Activated T-cell treated with anti-CD3 and anti-CD28 coated beads, Interleukin-2, amount 50 U/mL, for 1 hour (primary cell): ENCODE measurements at regions not wholly inside any gene's neighbourhood (a gene's known extent, or its start where the extent isn't known, plus 50 kb on each side); places are given as distances from the start of the nearest gene placed in this dataset.

Source experiments
- DNase-seq: peaks from one replicate; pipeline ENCODE4 v3.0.0-alpha.2; 2020

DNA sequence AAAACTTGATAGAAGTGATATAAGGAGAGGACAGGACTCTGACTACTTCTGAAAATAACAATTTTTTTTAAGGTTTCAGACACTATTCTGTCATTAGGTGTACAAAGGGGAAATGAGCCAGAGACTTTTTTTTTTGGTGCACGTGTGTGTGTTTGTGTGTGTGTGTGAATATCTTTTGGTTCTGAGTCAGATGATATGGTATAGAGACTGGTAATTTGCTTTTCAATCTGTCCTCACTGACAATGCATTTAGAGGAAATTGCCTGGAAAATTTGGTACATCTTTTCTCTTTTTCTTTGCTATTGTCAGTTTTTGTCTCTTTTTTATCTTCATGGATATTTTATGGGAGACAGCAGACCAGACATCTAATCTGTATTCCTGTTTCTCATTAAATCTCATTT lies 59.3 kb downstream of the DDIT4L start:
- DNase-seq = no peak

DNA sequence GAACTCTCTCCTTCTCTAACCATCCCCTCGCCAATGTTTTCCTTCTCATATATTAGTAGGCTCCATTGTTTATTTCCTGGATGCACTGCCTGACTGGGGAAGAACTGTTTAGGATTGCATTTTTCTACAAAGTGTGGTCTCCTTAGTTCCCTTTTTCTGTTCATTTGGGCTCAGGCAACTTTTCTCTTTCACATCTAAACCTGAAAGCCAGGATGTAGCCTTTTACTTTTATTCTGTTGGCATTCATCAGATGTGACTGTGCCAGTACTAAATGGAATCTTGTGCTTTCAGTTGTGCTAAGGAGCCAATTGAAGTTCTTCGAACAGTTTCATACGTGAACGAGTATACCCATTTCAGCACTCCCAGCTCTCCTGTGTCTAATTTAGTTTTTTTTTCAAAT lies 59.8 kb downstream of the DDIT4L start:
- DNase-seq = no peak

DNA sequence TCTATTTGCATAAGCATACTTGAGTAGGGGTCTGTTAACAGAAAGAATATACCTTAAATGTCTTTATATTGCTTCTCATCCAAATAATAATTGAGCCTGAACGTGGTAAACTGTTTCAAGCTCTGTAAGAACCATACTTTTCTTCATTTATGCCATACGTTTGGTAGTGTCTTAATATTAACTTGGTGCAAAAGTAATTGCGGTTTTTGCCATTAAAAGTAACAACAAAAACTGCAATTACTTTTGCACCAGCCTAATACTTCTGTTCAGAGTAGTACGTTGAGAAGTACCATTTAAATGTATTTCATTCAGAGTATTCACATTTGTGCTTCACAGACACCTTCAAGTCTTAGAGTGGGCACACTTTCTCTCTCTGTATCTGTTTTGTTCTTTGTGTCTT lies 60.5 kb downstream of the DDIT4L start:
- no peak for DNase-seq

DNA sequence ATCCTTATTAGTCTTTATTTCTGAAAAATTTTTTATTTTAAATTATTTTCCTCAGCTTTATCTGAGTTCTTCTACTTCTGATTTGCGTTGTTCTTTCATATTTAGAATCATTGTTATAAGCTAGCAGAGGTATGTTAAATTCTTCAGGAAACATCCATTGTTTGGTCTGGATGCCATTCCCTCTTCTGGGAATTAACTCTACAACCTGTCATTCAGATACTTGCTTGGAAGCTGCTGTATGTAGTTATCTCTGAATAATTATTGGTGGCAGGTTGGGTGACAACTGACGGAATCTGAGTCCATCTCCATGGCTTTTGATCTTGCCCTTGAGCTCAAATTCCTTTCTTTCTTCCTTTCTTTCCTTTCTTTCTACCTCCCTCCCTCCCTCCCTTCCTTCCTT lies 61.9 kb downstream of the DDIT4L start:
- no peak for DNase-seq

DNA sequence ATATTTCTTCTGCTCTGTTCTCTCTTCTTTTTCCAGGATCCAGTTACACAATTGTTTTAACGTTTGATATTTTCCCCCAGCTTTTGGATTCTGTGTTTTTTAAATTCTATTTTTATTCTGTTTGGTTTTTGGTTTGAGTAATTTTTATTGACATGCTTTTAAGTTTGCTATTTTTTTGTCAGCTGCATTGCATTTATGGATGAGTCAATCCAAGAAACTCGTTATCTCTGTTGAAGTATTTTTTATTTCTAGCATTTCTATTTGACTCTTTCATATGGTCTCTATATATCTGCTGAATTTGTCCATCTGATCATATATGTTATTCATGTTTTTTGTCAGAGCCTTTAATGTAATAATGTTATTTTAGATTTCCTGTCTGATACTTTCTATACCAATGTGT lies 65.6 kb downstream of the DDIT4L start:
- no peak for DNase-seq

DNA sequence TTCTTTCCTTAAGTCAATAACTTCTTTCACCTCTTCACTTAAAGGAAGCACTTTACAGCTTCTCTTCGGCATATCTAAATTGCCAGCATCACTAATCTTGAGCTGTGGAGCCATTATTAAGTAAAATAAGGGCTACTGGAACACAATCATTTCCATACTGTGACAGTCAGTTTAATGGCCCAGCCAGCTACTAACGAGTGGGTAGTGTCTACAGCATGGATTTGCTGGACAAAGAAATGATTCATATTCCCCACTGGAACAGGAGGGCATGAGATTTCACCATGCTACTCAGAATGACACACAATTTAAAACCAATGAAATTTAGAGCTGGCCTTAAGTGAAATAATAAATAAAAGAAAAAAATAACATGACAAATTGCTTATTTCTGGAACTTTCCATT lies 72.1 kb downstream of the DDIT4L start:
- DNase-seq = no peak

DNA sequence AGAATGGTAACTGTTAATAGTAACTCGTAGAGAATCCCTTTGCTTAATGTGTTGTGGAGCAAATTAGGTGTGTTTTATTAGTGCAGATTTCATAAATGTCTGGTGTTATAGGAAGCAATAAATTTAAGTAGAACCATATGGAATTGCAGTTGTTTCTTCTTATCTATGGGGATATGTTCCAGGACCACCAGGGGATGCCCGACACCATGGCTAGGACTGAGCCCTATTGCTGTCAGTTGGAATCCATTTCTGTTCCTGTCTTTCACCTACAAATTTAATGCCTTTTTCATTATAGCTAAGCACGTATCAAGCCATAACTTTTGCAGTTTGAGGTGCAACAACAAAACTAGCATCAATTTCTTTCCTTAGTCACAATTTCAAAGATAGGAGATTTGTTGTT lies 72.5 kb downstream of the DDIT4L start:
- no peak for DNase-seq

DNA sequence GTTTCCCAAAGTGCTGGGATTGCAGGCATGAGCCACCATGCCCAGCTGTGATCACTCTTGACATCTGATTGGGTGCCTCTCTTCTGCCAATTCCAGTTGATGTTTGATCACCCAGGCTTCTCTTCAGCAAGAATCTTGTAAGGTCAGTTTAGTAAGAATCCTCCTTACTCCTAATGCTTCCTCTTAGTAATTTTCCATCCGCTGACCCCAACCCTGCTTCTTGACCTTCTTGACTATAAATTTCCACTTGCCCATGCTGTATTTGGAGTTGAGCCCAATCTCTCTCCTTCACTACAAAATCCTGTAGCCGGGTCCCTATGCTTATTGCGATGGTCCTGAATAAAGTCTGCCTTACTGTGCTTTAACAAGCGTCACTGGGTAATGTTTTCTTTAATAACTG lies 75.4 kb downstream of the DDIT4L start:
- DNase-seq = no peak

DNA sequence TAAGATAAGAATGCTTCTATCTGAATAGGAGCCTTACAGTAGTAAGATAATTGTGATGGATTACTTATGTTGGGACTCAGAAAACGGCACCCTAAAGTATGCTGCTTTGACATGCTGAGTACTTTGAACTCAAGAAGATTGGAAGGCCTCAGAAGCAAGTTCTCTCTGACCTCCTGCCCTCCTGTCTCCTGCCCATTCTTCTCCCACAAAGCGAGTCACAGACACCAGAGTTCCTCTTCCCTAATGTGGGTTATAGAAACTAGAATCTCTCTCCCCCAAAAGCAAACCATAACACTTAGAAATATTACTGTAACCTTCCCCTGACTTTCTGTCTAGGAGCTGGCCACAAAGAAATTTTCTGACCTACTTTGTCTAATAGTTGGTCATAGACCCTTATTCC lies 76.5 kb downstream of the DDIT4L start:
- DNase-seq = no peak

DNA sequence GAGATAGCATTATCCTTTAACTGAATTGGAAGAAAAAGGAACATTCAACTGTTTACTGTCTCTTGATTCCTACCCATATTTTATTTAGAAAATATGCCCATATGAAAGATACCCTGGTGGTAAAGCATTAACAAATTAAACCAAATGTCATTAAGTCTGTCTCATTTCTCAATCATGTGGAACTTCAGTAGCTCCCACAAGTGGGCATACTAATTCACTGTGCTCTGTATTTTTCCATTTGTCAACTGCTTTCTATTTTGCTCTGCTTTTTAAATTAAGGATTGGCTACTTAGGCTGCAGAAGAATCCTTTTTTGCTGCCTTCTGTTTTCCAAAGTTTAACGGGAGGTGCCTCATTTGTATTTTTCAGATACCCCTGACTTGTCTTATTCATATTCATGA lies 77.2 kb downstream of the DDIT4L start:
- no peak for DNase-seq

DNA sequence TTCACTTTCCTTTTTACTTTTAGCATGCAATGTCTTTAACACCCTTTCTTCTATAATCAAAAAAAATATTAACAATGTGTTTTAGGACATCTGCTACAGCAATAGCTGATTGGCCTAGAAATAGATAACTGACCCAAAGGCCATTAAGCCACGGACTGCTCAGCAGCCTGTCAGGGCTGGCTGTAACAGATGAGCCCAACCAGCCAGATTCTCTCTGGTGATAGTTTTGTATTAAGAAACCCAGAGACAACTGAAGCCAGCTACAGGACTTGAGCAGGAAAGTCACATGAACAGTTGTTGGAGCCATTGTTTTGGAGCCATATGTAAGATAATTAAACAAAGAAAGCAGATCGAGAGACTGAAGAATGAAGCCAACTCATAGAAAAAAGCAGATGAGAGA lies 80.3 kb downstream of the DDIT4L start:
- no peak for DNase-seq

DNA sequence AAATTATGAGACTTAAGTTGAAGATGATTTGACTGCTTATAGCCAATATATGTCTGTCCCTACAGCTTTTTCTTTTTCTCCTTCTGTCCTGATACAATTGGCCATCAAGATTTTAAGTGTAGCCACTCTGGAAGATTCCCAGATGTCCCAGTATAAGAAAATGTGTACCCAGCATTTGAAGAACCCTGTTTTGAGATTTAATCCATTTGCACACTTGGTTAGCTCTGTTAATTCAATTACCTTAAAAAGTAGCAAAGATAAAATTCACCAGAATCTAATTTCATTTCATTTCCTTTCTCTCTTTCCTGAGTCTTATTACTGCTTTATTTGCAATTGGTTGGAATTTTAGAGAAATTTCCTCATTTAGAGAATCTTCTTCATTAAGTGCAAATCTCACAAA lies 81.4 kb downstream of the DDIT4L start:
- DNase-seq = no peak

DNA sequence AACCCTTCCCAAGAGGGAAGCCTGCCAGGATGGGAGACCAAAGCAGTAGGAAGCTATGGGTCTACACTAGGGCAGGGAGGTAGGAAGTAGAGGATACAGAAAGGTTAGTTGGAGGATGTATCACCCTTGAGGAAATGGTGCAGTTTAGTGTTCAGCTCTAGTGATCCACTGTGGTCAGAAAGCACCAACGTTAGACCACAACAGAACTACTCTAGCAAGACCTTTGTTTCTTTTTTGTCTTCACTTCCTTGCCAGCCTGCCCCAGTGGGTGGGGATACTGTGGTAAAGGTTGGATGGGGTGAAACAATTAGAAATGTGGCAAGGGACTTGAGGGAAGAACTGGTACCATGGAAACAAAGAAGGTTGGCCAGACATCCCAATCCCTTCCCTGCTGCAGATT lies 83.3 kb downstream of the DDIT4L start:
- no peak for DNase-seq

DNA sequence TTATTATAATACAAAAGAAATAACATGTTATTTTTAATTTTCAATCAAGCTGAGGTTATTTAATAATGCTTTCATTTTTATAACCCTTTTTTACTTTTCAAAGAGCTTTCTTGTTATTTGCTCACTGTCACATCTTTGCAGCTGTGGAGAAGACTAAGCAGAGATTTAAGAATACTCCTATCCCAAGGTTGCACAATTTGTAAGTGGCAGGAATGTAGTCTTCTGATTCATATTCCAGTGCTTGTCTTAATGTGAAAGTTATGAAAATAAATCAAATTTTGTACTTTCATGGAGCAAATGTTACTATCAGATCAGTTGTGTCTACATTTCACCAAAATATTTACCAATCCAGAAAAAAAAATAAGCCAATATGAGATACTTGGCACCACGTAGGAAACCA lies 86.6 kb downstream of the DDIT4L start:
- DNase-seq = no peak

DNA sequence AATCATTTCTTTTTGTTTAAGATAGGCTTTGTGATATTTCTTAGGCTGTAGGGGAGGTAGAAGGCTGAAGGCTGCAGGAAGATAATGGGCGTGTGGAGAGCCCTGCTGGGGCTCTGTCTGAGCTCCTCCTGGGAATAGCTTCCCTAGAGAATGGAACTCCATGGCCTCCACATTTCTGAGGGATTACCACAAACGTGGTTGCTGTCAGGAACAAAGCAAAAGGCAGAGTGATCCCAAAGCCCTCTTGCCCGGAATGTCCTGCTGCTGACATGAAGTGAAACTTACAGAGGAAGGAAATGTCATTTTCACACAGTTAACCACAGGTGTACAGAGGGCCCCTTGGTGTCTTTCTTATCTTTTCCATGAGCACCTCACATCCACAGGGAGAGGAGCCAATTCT lies 89.3 kb downstream of the DDIT4L start:
- DNase-seq = no peak

DNA sequence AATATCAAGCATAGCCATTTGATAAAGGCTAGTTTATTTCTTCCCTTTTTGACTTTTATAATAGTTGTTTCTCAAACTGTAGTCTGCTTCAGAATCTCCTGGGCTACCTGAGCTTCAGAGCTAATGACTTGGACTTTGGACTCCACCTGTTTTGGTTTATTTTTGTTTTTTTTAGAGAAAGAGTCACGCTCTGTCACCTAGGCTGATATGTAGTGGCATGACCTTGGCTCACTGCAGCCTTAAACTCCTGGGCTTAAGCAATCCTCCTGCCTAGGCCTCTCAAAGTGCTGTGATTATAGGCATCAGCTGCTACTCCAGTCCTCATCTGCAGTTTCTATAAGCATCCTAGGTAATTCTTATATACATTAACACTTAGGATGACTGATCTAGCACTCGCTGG lies 90.5 kb downstream of the DDIT4L start:
- no peak for DNase-seq

DNA sequence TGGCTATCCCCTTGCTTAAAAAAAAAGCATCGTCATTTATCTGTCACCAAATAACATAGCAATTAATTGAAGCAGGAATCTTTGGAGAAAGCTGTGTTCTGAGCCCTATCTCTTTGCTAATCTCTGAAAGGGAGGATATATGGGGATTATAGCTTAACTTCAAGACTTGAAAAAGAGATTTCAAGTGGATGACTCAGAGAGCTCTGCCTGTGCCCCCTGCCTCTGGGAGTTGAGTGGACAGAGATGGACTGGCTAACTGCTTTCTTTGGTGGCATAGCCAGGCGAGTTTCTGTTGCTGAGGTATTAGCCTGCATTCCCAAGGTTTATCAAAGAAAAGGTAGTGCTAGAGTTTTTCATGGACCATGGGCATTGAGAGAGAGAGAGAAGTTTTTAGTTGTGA lies 91.6 kb downstream of the DDIT4L start:
- no peak for DNase-seq

DNA sequence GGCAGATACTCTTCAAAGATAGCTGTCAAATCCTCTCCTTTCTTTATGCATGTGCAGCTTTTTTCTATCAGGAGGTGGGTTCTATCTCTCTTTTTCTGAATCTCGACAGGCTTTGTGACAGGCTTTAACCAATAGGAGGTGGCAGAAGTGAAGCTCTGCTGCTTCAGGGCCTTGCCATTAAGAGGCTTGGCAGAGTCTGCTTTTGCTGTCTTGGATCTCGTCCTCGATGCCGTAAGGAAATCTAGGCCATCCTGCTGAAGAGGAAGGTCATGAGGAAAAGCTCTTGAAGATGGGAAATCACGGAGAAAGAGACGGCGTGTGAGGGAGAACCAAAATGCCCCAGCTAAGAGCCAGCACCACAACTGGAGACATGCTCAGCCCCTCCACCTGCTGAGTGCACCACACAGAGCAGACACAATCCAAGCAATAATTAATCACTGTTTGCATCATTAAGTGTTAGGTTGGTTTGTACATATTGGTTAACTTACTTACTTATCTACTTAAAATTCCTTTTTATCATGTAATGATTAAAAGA lies 92.2 kb downstream of the DDIT4L start:
- DNase-seq = no peak

DNA sequence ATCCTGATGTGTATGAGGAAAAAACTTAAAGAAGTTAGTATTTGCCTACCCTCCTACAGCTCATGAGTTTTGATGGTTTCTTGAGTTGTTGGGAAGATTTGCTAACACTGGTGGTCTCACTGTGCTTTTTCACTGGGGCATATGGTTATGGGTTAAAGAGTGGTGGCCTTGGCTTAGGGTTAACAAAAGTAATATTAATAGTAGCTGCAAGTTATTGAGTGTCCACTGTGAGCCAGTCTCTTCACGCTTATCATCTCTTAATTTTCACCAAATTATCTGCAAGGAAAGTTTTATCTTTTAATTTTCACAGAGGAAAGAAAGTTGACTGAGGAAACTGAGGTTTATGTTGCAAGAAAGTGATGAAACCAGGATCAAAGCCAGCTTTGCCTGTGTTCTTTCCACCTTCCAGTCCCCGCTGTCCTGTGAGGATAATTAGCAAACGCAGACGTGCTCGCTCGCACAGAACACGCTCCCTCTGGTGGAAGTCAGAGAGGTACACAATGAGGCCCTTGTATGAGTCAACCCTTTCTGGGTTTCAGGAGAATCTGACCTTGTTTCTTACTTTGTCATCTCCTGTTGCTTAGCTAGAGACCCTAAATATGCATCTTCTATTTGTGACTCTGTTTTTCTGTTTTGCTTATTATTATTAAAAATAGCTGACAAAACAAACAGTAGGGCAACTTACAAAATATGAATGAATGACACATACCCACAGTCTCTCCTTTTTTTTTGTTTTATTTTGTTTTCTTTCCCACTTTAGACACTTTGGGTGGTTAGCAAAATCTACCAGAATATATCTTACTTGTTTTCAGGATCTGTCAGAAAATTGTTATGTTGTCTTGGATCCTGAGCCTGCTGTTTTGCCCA lies 94.3 kb downstream of the DDIT4L start:
- DNase-seq = peak; percentile 37

DNA sequence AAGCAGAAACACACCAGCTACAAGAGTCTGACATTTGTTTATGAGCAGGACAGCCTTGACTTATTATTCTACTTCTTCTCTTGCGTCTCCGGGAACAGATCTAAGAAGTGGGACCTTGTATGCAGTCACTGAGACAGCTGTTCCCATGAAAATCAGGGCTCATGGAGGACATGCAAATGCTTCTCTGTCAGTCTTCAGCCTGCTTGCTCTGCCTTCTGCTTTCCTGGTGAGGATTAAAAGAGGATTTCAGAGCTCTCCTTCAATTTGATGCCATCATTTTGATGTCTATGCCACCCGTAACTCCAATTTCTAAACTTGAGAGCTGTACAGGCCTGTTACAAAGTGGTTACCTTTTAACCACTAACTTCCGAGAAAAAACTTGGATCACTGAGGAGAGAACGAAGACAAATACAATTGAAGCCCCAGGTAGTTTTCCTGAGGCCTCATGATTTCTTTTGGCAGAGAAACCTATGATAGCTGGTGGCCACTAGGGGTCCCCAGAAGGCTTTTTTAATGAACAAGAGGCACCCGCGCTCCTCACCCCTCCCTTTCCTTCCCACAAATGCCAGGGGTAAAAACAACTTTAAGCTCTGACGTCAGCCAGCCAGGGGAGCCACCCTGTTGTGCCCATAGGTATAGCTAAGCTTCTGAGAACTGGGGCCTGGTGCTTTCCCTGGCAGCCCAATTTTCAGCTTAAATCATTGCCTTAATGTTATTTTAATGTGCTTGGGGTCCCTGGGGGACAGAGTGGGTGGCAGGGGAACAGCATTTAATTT lies 97.0 kb downstream of the DDIT4L start:
- DNase-seq = peak; percentile 76

DNA sequence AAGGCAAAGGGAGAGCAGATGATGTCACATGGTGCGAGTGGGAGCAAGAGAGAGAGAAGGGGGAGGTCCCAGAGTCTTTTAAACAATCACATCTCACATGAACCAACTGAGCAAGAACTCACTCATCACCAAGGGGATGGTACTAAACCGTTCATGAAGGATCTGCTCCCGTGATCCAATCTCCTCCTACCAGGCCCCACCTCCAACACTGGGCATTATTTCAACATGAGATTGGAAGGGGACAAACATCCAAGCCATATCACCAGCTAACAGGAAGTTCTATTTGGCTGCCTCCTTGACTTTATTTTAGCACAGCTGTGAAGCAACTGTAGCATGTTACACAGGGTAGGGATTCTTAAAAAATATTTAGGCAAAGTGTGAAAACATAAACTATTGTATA lies 102.5 kb downstream of the DDIT4L start:
- no peak for DNase-seq

DNA sequence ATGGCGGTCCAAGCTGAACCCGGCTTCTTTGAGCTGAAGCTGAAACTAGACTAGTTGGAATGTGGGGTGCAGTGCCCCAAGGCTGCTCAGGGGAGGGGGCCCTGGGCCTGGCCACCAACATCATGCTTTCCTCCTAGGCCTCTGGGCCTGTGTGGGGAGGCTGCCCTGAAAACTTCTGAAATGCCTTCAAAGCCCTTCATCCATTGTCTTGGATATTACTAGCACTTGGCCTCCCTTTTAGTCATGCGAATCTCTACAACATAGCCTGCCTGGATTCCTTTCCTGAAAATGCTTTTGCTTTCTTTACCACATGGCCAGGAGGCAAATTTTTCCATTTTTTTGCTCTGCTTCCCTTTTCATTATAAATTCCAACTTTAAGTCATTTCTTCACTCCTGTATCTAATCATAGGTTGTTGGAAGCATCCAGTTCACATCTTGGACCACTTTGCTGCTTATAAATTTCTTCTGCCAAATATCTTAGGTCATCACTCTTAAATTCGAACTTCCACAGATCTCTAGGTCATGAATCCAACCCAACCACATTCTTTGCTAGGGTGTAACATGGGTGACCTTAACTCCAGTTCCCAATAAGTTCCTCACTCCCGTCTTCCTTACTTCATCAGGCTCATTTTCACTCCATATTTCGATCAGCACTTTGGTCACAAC lies 103.4 kb downstream of the DDIT4L start:
- no peak for DNase-seq

DNA sequence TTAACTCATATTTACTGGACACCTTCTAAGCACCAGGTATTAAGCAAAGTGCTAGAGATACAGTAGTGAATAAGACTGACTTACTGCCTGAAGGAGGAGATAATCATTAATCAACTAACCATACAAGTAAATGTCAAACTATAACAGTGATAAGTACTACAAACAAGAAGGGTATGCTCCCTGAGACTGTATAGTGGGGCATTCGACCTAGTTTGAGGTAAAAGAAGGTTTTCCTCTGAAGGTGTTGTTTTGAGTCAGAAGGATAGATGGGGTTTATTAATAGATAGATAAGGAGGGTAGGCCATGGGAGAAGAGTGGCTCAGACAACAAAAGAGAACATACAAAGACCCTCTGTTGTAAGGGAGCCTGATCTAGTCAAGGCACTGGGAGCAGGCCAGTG lies 105.4 kb downstream of the DDIT4L start:
- DNase-seq = no peak

DNA sequence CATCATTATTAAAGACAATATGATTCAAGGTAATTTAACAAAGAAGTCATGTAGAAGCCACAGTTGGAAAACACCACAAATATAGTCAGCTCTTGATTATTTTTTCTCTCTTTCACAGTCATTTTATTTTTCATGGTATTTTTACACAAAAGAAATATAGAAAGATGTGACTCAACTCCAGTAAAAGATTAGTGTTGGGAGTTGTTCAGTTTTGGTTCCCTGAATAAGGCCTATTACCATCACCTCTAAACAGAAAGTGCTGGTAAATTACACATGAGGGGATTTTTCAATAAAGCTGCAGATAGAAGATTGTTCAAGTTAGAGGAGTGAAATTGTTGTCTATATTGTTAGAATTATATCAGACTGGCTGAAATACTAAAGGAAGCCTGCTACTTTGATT lies 107.0 kb downstream of the DDIT4L start:
- no peak for DNase-seq
